Omental fat pad (tissue), 3 donors: ENCODE measurements at regions not wholly inside any gene's neighbourhood (a gene's known extent, or its start where the extent isn't known, plus 50 kb on each side); places are given as distances from the start of the nearest gene placed in this dataset.
"Not testable (repeated sequence)": the region's sequence is repeated elsewhere in the genome, so short reads cannot be mapped to it uniquely, and the experiment has no call there.

Source experiments
- ATAC-seq: fragments of 150-250 bp; one replicate; pipeline ENCODE4 v1.9.1; 2016; ENCODE audit warnings: mild to moderate bottlenecking, moderate library complexity; ENCODE audit not compliant: low FRiP score
- DNase-seq: peaks from one replicate; pipeline ENCODE4 v3.0.0-alpha.2; 2019; ENCODE audit warnings: low spot score
- TF ChIP-seq, protein P1 (sequence below), 3 donors: fragments of 450-650 bp; IDR thresholded peaks; one replicate each; pipeline ENCODE4 v1.5.1; 2016 to 2017; ENCODE audit warnings: antibody characterized with exemption in 3 of 3, mild to moderate bottlenecking in 3 of 3, moderate library complexity in 2 of 3

DNA sequence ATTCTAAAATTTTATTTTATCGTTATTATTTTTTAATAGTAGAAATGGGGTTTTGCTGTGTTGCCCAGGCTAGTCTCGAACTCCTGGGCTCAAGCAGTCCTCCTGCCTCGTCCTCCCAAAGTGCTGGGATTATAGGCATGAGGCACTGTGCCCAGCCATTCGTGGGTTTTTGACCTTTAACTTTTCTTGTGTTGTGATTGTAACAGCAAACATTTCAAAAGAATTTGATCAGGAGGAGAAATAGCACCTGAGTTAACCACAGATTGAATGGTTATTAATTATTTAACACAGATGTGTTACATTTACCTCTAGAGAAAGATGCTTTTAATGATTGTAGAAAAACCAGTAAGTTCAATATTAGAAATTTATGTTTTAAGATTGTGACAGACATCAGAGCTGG, 132.0 kb downstream of the HAUS1 start:
- DNase-seq (no peak), ATAC-seq (no peak)
- TF ChIP-seq, protein P1, sequence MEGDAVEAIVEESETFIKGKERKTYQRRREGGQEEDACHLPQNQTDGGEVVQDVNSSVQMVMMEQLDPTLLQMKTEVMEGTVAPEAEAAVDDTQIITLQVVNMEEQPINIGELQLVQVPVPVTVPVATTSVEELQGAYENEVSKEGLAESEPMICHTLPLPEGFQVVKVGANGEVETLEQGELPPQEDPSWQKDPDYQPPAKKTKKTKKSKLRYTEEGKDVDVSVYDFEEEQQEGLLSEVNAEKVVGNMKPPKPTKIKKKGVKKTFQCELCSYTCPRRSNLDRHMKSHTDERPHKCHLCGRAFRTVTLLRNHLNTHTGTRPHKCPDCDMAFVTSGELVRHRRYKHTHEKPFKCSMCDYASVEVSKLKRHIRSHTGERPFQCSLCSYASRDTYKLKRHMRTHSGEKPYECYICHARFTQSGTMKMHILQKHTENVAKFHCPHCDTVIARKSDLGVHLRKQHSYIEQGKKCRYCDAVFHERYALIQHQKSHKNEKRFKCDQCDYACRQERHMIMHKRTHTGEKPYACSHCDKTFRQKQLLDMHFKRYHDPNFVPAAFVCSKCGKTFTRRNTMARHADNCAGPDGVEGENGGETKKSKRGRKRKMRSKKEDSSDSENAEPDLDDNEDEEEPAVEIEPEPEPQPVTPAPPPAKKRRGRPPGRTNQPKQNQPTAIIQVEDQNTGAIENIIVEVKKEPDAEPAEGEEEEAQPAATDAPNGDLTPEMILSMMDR (IDR thresholded peaks at IDR 0.05) = no peak

DNA sequence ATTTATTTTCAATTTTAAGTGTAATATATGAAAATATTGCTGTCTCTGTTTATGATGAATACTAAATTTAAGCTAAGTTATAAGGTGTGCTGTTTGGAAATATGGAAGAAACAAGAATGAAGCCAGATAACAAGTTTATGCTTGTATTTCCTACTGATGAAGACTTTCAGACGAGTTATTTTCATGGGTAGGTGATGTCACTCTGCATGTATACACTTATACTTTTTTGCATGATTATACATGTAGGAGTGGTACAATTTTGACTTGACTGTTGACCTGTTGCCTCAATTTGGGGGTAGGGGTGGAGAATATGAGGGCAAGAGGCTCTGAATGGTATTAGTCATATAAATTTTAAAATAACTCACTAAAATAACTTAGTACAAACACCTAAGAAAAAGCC, 133.7 kb downstream of the HAUS1 start:
- ATAC-seq = no peak
- no peak for DNase-seq
- TF ChIP-seq, protein P1 (IDR thresholded peaks at IDR 0.05) = no peak

DNA sequence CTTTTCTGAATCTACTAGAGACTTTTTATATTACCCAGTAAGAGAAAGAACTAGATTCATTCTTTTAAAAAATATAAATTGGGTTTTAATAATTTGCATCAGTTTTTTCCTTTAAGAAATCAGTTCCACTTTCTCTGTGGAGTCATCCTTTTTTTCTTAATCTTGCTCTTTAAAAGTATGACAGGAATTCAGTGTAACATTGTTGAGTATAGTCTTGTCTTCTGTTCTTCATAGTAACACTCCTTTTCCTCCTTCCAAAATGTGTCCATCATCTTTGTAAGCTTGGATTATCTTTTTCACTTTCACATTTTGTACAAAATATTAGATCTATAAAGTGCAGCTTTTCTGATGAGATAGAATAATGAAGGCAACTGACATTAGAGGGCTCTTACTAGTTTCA, 135.4 kb downstream of the HAUS1 start:
- TF ChIP-seq, protein P1 (IDR thresholded peaks at IDR 0.05) = no peak
- ATAC-seq (no peak), DNase-seq (no peak)

DNA sequence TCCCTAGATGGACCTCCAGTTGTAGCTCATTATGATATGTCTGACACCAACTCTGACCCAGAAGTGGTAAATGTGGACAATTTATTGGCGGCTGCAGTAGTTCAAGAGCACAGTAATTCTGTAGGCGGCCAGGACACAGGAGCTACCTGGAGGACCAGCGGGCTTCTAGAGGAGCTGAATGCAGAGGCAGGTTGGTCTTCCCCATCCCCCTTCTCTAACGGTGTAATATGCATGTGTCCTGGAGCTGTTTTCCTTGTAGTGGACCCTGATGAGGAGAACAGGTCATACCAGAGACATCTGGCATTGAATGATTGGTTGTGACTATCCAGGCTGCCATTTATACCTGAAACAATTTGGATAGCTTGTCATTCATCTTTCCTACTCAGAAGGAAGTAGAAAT, 135.8 kb downstream of the HAUS1 start:
- TF ChIP-seq, protein P1 (IDR thresholded peaks at IDR 0.05) = no peak
- ATAC-seq (no peak), DNase-seq (no peak)

DNA sequence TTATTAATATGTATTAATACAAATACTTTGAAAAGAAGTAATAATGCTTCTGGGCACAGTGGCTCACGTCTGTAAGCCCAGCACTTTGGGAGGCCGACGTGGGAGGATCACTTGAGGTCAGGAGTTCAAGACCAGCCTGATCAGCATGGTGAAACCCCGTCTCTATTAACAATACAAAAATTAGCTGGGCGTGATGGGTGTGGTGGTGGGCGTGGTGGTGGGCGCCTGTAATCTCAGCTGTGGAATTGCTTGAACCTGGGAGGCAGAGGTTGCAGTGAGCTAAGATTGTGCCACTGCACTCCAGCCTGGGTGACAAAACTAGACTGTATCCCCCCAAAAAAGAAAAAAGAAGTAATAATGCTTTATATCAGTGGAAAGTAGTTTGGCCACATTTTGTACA, 137.2 kb downstream of the HAUS1 start:
- DNase-seq, ATAC-seq: not testable (repeated sequence)

DNA sequence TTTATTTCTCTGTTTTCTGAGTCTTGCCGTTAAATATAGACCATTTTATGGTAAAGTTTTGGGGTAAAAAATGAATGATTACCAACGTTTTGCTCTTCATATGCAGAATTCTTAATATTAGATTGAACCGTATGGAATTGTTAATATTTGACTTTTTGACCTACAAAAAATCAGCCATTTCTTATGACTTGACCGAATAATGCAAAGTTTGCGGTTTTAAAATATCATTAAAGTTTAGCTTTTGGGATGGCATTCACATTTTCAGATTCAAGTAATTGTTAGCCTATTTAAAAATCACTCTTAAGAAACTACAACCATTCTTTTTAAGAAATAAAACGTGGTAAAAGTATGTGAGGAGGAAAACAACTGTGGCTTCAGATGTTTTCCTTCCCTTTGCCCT, 138.0 kb downstream of the HAUS1 start:
- TF ChIP-seq, protein P1 (IDR thresholded peaks at IDR 0.05) = no peak
- no peak for ATAC-seq

DNA sequence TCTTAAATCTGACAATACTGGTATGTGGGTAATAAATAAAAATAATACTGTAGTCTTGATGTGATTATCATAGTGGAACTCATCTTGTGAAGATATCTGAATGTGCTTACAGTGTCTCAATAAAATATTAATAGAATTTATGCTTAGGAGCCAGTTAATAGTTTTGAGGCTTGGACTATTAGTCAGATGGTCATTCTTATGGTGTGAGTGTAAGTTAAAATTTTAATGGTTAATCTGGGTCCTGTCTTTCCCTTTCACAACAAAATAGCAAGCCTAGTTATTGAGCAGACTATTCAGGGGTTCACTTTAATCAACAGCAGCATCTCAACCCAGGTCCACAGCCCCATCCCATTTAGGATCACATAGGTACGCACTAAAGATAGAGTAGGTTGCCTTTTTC, 138.9 kb downstream of the HAUS1 start:
- TF ChIP-seq, protein P1 (IDR thresholded peaks at IDR 0.05) = no peak

More for the DNA sequence above, 138.0 kb downstream of the HAUS1 start:
- no peak for DNase-seq

DNA sequence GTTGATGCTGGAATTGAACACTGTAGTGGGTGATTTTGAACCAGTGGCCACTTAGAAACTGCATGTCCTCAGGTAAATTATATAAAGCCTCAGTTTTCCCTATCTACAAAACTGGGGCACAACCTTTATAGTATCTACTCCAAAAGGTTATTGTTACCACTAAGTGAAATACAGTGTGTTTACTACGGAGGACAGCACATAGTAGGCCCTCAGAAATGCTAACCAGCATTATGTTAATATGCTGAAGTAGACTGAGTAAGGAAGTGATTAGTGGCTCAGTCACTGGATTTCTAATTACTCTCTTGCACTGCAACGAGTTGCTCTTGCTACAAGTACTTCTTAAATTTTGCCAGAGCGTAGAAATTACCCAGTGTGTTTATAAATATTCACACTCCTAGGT, 139.5 kb downstream of the HAUS1 start:
- ATAC-seq = no peak
- DNase-seq = no peak
- TF ChIP-seq, protein P1 (IDR thresholded peaks at IDR 0.05) = no peak

More for the DNA sequence above, 138.9 kb downstream of the HAUS1 start:
- no peak for ATAC-seq
- DNase-seq = no peak
